HG03558 (cell line): ENCODE measurements at regions not wholly inside any gene's neighbourhood (a gene's known extent, or its start where the extent isn't known, plus 50 kb on each side); places are given as distances from the start of the nearest gene placed in this dataset.

Experiments used
- ATAC-seq: cut with Tn5 transposase; IDR thresholded peaks from one replicate; pipeline ENCODE4 v1.9.1; 2021; ENCODE audit warnings: moderate number of reproducible peaks; ENCODE audit not compliant: unreplicated experiment; ENCODE audit errors: extremely low read depth

DNA sequence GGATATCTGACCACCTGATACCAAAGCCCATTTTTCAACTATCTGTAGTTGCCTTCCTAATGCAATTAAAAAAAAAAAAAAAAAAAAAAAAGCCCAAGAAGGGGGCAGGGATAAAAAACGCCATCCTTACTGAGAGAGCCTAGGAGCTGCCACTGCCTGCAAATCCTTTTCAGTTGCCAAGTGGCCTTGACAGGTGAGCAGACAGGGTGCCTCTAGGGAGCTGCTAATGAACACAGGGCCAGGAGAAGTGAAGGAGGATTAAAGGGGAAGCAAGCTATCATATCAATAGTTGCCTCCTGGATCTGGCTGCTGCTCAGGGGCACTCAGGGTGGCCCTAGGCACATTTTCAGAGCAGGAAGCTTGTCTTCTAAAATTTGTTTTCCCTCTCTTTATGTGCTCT, 547.4 kb downstream of the TLE1 start:
- no peak for ATAC-seq

GRCh38 chr9:81137976-81138568, 551.3 kb downstream of the TLE1 start:
- ATAC-seq = no peak

DNA sequence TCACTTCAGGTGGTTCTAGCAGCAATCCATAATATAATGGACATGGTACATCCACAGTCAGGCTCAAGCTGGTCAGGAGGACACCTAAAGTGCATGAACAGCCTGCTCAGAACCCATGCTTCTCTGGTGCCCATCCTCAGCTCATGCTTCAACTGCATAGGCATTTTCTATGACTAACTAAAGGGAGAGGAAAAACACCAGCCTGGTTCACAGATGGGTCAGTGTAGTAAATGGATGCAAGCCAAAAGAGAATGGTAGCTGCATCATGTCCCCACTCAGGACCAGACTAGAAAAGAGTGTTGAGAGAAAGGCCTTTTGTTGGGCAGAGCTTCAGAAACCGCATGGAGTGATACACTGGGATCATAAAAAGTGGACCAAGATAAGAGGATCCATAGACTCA, 556.6 kb downstream of the TLE1 start:
- no peak for ATAC-seq

- ATAC-seq = no peak
These were observed 557.0 kb downstream of the TLE1 start for GRCh38 chr9:81132318-81132717.

DNA sequence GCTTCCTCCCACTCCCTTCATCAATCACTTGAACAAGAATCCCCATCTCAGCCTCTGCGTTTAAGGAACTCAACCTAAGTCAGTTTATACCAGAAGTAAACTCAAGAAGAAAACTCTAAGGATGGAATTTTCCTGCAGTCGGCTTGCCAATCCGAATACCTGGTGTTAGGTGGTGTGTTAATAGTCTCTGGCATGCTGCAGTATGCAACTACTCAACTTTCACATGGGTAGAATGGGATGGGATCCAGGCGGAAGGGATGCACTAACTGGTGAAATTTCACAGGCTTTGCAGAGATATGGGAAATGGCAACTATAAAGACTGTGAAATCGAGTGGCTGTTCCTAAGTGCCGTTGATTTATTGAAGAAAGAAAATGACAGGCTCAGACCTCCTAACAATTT, 560.6 kb downstream of the TLE1 start:
- ATAC-seq = no peak

DNA sequence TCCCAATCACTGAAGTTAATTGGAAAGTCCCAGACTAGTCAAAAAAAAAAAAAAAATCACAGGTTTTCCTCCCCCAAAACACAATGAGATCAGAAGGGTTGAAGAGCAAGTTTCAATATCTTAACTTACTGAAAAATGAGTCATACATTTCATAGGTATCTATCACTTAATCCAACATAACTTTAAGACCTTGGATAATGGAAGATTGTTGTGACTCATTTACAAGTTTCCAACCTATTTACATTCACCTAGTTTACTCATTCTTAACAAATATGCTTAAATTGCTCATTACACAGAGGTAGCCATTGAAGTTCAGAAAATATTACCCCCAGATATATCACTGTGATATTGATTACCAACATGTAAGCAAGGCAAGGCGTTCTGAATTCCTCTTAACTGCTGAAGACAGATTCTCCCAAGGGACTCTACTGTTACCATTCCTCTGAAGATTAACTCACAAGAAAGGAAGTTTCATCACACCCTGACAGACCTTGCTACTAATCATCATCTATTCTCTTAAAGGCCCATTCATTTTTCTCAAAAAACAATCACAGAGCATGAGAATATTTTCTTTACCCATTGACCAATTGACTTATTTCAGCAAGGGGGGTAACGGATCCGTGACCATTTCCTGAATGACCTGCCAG, 563.8 kb downstream of the TLE1 start:
- no peak for ATAC-seq

DNA sequence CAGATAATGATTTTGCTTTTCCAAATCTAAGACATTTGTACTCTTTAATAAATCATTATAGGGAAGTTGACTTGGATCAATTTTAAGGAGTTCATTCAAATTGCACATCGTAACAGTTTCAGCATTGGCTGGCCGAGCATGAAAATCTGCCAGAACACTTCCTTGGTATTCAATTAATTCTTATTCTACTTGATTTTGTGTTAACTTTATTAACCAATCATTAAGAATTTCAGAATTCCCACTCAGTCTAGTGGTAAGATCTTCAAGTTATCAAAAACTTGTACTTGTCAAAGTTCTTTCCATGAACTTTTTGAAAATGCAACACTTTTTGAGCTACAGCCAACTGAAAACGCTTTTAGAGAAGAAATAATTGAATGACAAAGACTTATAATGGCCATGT, 565.8 kb downstream of the TLE1 start:
- no peak for ATAC-seq

DNA sequence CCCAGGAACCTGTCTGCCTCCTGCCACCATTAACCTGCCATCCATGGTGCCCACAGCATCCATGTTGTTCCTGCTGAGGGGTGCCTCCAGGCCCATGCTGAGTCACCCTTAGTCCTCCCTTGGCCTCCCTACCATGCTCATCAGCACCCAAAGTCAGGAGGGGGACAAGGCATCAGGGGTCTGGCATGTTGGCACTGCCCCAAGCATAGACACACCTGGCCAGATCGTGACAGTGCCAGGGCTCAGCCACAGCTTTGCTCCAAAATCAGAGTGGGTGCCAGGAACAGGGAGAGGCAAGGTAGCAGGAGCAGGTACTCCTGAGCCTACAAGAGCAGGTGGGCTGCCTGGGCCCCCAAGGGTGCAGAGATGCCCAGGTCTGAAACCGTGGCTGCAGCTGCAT, 566.6 kb downstream of the TLE1 start:
- ATAC-seq = no peak

GRCh38 chr9:81119591-81119990, 569.8 kb downstream of the TLE1 start:
- ATAC-seq = no peak

GRCh38 chr9:81118416-81118815, 570.9 kb downstream of the TLE1 start:
- no peak for ATAC-seq

GRCh38 chr9:81116340-81117137, 572.8 kb downstream of the TLE1 start:
- no peak for ATAC-seq

DNA sequence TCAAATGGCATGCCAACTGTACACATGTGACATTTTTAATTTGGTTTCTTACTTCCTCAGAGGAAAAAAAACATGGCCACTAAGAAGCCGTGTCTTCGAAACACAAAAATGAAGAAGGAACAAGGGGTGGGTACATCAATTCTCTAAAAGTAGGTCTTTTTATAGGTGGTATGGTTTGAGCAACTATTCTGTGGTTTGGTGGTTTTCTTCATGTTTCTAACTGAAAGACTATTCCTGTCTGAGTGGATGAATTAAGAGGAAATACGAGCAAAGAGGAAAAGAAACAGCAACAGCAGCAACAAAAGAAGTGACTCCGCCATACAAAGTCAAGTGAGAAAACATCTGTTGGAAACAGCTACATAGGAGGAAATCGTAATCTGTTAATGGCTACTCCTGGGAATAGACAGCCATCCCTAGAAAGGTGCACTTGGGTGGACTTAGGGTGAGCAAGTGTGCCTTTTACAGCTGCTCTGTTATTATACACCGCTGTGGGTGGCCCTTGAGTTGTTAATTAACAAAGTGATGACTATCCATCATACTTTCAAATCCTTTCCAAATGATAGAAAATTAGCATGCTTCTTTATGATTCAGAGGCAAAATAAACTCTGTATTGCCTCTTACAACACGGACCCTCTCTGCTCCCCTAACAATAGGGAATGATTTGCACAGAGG, 575.8 kb downstream of the TLE1 start:
- ATAC-seq = no peak

DNA sequence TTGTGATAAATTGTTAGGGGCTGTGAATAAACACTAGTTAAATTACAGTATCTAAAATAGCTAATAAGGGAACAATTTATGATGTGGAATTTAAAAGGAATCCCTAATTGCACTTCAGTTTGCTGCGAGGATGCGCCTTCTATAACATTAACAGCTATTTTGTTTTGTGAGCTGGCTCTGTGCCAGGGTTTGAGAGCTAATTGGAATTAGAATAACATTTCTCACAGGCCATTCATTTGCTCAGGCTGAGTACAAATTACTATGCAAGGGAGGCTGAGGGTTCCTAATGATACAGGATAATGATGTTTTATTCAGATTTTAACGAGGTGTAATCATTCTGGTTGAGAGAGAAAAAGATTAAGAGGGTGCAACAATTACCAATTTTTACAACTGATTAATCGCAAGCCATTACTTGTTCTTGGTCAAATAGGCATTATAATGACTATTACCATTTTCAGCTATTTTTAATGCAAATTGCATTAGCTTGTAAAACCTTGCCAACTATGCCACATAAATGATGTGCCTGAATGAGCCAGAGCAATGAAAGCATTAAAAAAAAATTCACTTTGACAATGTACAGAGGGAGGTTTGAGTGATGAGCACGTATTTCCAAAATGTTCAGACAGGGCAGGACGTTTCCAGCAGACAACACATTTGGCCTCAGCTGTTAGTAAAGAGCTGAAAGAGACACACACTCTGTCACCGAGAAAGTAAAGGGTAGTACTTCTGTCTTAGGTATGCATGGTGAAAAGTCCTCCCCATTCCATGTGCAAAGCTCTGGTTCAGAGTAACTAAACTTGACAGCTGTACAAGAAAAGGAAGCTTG, 576.5 kb downstream of the TLE1 start:
- no peak for ATAC-seq

- ATAC-seq = no peak
These were observed 580.5 kb downstream of the TLE1 start for GRCh38 chr9:81108821-81109220.

DNA sequence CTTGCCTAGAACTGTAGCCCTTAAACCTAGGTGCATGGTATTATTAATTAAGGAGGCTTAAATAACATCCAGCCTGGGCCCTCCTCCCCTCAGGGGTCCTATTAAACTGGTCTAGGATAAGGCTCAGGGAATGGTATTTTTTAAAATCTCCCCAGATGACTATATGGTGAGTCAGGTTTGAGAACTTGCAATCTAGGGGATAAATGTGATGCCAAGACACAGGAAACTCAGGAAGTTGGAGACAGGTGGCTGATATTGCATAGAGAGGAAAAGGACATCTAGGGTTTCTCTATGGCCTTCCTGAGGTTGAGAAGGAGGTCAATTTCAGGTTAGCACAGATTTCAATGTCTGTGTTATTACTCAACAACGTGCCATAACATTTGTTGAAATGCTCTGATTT, 581.0 kb downstream of the TLE1 start:
- no peak for ATAC-seq

GRCh38 chr9:81103597-81104471, 585.5 kb downstream of the TLE1 start:
- no peak for ATAC-seq

DNA sequence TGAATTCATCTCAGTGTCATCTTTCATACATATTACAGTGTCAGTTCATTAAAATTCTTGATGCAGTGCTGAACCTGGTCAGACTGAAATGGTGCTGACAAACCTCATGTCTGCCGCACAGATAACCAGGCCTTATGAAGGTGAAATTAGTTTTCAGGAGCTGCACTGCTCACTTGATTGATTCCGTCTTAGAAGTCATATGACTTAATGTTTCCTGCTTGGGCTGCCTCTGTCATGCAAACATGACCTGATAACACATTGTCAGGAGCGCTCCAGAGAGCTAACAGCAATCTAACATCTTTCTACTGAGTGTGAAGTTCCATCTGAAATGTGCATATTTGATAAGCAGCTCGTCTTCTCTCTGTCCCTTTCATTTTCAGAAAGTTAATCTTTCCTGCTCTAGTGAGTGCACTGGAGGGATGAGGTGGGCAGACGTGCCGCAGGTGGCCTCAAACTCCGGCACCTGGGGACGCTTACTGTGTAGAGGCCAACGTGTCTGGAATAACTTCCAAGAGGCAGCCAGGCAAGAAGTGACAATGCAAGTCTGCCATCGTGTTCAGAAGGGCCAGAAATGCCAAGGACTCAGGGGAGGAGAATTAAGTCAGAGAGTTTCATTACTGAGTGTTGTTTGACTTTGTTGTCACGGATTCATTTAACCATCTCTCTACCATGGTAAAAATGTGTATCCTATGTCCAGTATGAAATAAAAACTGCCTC, 592.1 kb downstream of the TLE1 start:
- no peak for ATAC-seq

- ATAC-seq = no peak
These were observed 592.7 kb downstream of the TLE1 start for GRCh38 chr9:81096625-81097024.

- no peak for ATAC-seq
These were observed 597.3 kb downstream of the TLE1 start for GRCh38 chr9:81092057-81092456.
